K562 (cell line): ENCODE measurements at regions not wholly inside any gene's neighbourhood (a gene's known extent, or its start where the extent isn't known, plus 50 kb on each side); places are given as distances from the start of the nearest gene placed in this dataset.

Source experiments
- ARID4B ChIP-seq: sonication (generic); formaldehyde crosslinking; IDR thresholded peaks from 2 replicates; pipeline ENCODE4 v1.8.0; 2022; ENCODE audit warnings: mild to moderate bottlenecking, missing genetic modification reagents
- E2F3 ChIP-seq: fragments of 250-450 bp; sonication (Bioruptor Pico); IDR thresholded peaks from 2 replicates; pipeline ENCODE4 v1.4.0; 2020; ENCODE audit warnings: mild to moderate bottlenecking
- E2F4 ChIP-seq: sonication (generic); formaldehyde crosslinking; IDR thresholded peaks from 2 replicates; pipeline ENCODE4 v1.8.0; 2022; ENCODE audit warnings: mild to moderate bottlenecking, low read depth, missing genetic modification reagents
- FOXP4 ChIP-seq: sonication (generic); formaldehyde crosslinking; IDR thresholded peaks from 2 replicates; pipeline ENCODE4 v1.8.0; 2022; ENCODE audit warnings: mild to moderate bottlenecking, missing genetic modification reagents, borderline replicate concordance
- ZNF280A ChIP-seq: fragments of 450-650 bp; IDR thresholded peaks from 2 replicates; pipeline ENCODE4 v1.6.1; 2018; ENCODE audit warnings: mild to moderate bottlenecking, low read depth; ENCODE audit not compliant: partially characterized antibody
- TF ChIP-seq, protein P1 (sequence below): IDR thresholded peaks from 2 replicates; pipeline ENCODE4 v1.6.1; 2011; ENCODE audit warnings: borderline replicate concordance, low read depth, mild to moderate bottlenecking, moderate library complexity, low read length; ENCODE audit not compliant: insufficient read depth, poor library complexity, severe bottlenecking

DNA sequence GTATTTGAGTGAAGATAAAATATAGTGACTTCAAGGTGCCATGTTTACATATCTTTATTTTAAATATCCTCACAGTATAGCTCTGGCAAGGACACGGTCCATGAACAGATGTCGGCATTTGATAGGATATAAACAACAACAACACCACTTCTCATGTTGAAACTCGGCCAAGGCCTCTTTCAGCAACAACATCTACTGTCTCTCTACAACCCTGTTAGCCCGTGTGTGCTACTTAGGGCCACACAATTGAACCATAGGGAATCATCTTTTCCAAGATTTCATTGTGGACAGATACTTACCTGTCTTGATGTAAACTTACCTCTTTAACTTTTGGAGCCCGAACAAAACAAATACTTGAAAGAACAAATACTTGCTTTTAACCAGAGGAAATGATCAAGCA lies 168.7 kb upstream of the SSTR1 start (continued):
- TF ChIP-seq E2F4 (CRISPR knock-in tag) (no peak), FOXP4 (no peak), ZNF280A (no peak), E2F3 (no peak), ARID4B (CRISPR knock-in tag) (no peak)
- TF ChIP-seq, protein P1, sequence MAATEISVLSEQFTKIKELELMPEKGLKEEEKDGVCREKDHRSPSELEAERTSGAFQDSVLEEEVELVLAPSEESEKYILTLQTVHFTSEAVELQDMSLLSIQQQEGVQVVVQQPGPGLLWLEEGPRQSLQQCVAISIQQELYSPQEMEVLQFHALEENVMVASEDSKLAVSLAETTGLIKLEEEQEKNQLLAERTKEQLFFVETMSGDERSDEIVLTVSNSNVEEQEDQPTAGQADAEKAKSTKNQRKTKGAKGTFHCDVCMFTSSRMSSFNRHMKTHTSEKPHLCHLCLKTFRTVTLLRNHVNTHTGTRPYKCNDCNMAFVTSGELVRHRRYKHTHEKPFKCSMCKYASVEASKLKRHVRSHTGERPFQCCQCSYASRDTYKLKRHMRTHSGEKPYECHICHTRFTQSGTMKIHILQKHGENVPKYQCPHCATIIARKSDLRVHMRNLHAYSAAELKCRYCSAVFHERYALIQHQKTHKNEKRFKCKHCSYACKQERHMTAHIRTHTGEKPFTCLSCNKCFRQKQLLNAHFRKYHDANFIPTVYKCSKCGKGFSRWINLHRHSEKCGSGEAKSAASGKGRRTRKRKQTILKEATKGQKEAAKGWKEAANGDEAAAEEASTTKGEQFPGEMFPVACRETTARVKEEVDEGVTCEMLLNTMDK = no peak
